Rectal smooth muscle tissue (tissue), 1 donor: ENCODE measurements at regions not wholly inside any gene's neighbourhood (a gene's known extent, or its start where the extent isn't known, plus 50 kb on each side); places are given as distances from the start of the nearest gene placed in this dataset.

Source experiments
- H3K27ac ChIP-seq: one replicate; pipeline ENCODE4 v1.7.0; 2013; ENCODE audit warnings: low read depth, low read length, inconsistent platforms
- H3K27me3 ChIP-seq: one replicate; pipeline ENCODE4 v1.7.0; 2013; ENCODE audit warnings: low read length; ENCODE audit not compliant: control insufficient read depth, insufficient read depth
- H3K36me3 ChIP-seq: one replicate; pipeline ENCODE4 v1.7.0; 2013; ENCODE audit warnings: low read length; ENCODE audit not compliant: control insufficient read depth, insufficient read depth
- H3K4me1 ChIP-seq: one replicate; pipeline ENCODE4 v1.7.0; 2013; ENCODE audit warnings: low read length; ENCODE audit not compliant: control insufficient read depth, insufficient read depth
- H3K4me3 ChIP-seq: one replicate; pipeline ENCODE4 v1.7.0; 2013; ENCODE audit warnings: low read length
- H3K9ac ChIP-seq: one replicate; pipeline ENCODE4 v1.7.0; 2013; ENCODE audit warnings: low read length

- Histone ChIP-seq H3K27ac (no peak overlapping the region), H3K4me3 (no peak overlapping the region), H3K4me1 (peaks cover 7% of the 10 kb centered on the region), H3K9ac (no peak overlapping the region), H3K36me3 (no peaks in the 10 kb centered on the region), H3K27me3 (no peaks in the 10 kb centered on the region)
These were observed 283.6 kb upstream of the TRIB2 start for GRCh38 chr2:12432985-12433625.

- H3K27ac ChIP-seq = no peak overlapping the region
- no peaks in the 10 kb centered on the region for H3K36me3 ChIP-seq
- H3K4me3 ChIP-seq = no peak overlapping the region
- peaks cover 7% of the 10 kb centered on the region for H3K4me1 ChIP-seq
- no peaks in the 10 kb centered on the region for H3K27me3 ChIP-seq
- no peak overlapping the region for H3K9ac ChIP-seq
These were observed 283.1 kb upstream of the TRIB2 start for GRCh38 chr2:12433626-12433990.

GRCh38 chr2:12434630-12435098 lies 282.1 kb upstream of the TRIB2 start:
- H3K27ac ChIP-seq = no peak overlapping the region
- no peak overlapping the region for H3K4me3 ChIP-seq
- no peak overlapping the region for H3K9ac ChIP-seq
- H3K27me3 ChIP-seq = no peaks in the 10 kb centered on the region
- no peaks in the 10 kb centered on the region for H3K4me1 ChIP-seq
- no peaks in the 10 kb centered on the region for H3K36me3 ChIP-seq

- Histone ChIP-seq H3K9ac (no peak overlapping the region), H3K4me1 (no peaks in the 10 kb centered on the region), H3K27ac (no peak overlapping the region), H3K27me3 (no peaks in the 10 kb centered on the region), H3K4me3 (no peak overlapping the region), H3K36me3 (no peaks in the 10 kb centered on the region)
These were observed 281.1 kb upstream of the TRIB2 start for GRCh38 chr2:12435430-12436222.

- Histone ChIP-seq H3K36me3 (no peaks in the 10 kb centered on the region), H3K4me3 (no peak overlapping the region), H3K27ac (no peak overlapping the region), H3K27me3 (no peaks in the 10 kb centered on the region), H3K9ac (no peak overlapping the region), H3K4me1 (no peaks in the 10 kb centered on the region)
These were observed 280.3 kb upstream of the TRIB2 start for GRCh38 chr2:12436483-12436882.

- Histone ChIP-seq H3K4me3 (no peak overlapping the region), H3K4me1 (no peaks in the 10 kb centered on the region), H3K9ac (no peak overlapping the region), H3K27ac (no peak overlapping the region), H3K36me3 (no peaks in the 10 kb centered on the region), H3K27me3 (no peaks in the 10 kb centered on the region)
These were observed 279.7 kb upstream of the TRIB2 start for GRCh38 chr2:12436935-12437561.

- no peaks in the 10 kb centered on the region for H3K36me3 ChIP-seq
- H3K4me3 ChIP-seq = no peak overlapping the region
- H3K27ac ChIP-seq = no peak overlapping the region
- H3K9ac ChIP-seq = no peak overlapping the region
- H3K4me1 ChIP-seq = no peaks in the 10 kb centered on the region
- no peaks in the 10 kb centered on the region for H3K27me3 ChIP-seq
These were observed 276.0 kb upstream of the TRIB2 start for GRCh38 chr2:12440731-12441130.

GRCh38 chr2:12441750-12442475 lies 274.8 kb upstream of the TRIB2 start:
- Histone ChIP-seq H3K27ac (no peak overlapping the region), H3K4me1 (no peaks in the 10 kb centered on the region), H3K36me3 (no peaks in the 10 kb centered on the region), H3K27me3 (no peaks in the 10 kb centered on the region), H3K4me3 (no peak overlapping the region), H3K9ac (no peak overlapping the region)

GRCh38 chr2:12442476-12442847 lies 274.3 kb upstream of the TRIB2 start:
- H3K9ac ChIP-seq = no peak overlapping the region
- H3K27me3 ChIP-seq = no peaks in the 10 kb centered on the region
- H3K27ac ChIP-seq = no peak overlapping the region
- H3K4me3 ChIP-seq = no peak overlapping the region
- no peaks in the 10 kb centered on the region for H3K4me1 ChIP-seq
- H3K36me3 ChIP-seq = no peaks in the 10 kb centered on the region

- no peak overlapping the region for H3K9ac ChIP-seq
- no peak overlapping the region for H3K4me3 ChIP-seq
- no peaks in the 10 kb centered on the region for H3K27me3 ChIP-seq
- H3K36me3 ChIP-seq = no peaks in the 10 kb centered on the region
- H3K27ac ChIP-seq = no peak overlapping the region
- H3K4me1 ChIP-seq = no peaks in the 10 kb centered on the region
These were observed 267.8 kb upstream of the TRIB2 start for GRCh38 chr2:12448846-12449505.

- no peak overlapping the region for H3K9ac ChIP-seq
- H3K4me1 ChIP-seq = peaks cover 2% of the 10 kb centered on the region
- H3K4me3 ChIP-seq = no peak overlapping the region
- H3K36me3 ChIP-seq = no peaks in the 10 kb centered on the region
- peak overlapping the region; percentile 41 for H3K27ac ChIP-seq
- no peaks in the 10 kb centered on the region for H3K27me3 ChIP-seq
These were observed 265.0 kb upstream of the TRIB2 start for GRCh38 chr2:12451726-12452125.

- no peaks in the 10 kb centered on the region for H3K27me3 ChIP-seq
- peak overlapping the region; percentile 41 for H3K27ac ChIP-seq
- no peak overlapping the region for H3K4me3 ChIP-seq
- H3K36me3 ChIP-seq = no peaks in the 10 kb centered on the region
- H3K9ac ChIP-seq = no peak overlapping the region
- H3K4me1 ChIP-seq = peaks cover 3% of the 10 kb centered on the region
These were observed 264.6 kb upstream of the TRIB2 start for GRCh38 chr2:12452185-12452584.
